GM18499 (cell line): ENCODE measurements at regions not wholly inside any gene's neighbourhood (a gene's known extent, or its start where the extent isn't known, plus 50 kb on each side); places are given as distances from the start of the nearest gene placed in this dataset.

ENCODE experiments used
- ATAC-seq: cut with Tn5 transposase; IDR thresholded peaks from one replicate; pipeline ENCODE4 v1.9.1; 2021; ENCODE audit warnings: moderate number of reproducible peaks; ENCODE audit not compliant: insufficient read depth, unreplicated experiment

DNA sequence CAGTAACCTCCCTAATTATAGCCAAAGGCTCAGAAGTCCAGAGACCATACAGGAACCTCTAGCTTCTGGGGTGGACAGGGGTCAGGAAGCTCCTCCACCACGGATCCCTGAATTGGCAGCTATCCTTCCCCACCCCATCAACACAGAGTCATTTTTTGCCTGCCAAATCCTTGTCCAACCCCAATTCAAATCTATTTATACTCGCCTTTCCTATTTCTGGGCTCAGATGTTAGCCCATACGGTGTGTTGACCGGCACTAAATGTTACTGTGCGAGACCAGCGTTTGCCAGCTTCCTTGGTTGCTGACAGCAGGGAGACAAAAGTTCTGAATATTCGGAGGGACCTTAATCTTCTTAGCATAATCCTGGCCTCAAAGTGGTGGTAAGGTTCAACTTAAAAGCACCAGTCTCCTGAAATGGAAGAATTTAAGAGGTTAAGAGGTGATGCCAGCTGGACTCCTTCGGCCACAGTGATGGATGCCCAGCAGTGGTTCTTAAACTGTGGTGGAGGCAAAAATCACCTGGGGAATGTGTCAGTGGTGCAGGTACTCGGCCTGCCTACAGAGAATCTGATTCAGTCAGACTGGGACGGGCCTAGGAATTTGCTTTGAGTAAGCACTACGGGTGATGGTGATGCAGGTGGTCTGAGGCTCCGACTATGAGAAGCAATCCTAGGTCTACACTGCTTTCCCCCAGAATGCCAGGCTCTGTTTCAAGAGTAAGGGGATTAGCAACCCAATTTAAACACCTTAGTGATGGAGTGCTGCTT, 204.8 kb upstream of the MEF2C start:
- ATAC-seq: no peak

DNA sequence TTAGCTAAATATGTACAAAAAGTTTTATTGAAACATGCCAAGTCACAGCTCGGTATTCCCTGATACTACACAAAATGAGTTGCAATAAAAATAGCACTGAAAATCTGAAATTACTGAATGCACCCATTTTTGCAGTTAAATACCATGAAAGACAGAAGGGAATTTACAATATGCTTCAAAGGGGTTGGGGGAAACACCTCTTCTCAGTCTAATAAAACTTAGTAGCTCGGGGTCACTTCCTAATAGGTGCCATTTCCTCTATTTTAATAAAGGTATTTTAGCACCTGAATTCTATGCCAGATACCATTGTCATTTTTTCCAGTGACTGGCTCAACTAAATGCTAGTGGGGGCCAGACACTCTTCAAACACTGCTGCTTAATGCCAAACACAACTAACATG, 204.1 kb upstream of the MEF2C start:
- ATAC-seq: no peak

DNA sequence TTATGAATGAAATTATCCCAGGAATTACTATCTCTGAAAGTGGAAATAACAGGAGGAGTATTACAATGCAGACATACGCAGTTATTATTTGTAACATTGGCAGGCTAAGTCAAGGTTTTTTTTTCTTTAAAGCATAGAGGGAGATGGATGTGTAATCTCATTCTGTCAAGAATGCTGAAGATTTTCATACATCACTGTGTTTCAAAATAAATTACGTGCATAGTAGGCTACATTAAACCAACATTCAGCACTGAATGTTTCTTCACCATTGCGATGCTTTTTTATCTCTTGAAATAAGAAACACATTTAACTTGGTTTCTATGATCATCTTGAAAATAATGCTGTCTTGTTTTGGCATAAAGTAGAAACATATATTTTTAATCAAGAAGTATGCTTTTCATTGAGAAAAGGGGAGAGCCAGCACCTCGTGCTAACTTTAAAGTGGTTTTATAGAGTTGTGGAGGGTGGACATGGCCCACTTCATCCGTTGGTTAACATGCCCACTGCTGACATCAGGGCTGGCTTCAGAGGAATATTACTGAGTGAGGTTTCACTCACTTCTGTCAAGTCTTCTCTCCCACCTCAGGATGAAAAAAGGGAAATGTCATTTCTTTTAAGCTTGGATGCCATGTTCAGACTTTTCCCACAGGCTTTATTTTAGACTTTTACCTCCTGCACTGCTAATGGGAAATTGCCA, 203.6 kb upstream of the MEF2C start:
- ATAC-seq: no peak

DNA sequence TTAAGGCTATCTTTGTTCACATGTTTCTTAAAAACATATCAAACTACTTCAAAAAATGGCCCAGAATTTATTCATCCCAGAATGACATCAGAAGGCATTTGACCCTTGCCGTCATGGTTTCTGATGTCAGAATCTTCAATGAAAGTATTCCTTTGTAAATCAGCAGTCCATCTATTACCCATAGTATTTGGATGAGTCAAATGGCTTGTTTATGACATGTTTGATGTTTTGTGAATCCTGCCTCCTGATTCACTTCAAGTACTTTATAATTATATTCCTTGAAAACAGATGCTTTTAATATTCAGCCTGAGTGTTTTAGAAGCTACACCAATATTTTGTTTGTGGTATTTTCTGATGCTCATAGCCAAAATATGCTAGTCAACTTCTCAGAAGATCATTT, 200.8 kb upstream of the MEF2C start:
- ATAC-seq: no peak

DNA sequence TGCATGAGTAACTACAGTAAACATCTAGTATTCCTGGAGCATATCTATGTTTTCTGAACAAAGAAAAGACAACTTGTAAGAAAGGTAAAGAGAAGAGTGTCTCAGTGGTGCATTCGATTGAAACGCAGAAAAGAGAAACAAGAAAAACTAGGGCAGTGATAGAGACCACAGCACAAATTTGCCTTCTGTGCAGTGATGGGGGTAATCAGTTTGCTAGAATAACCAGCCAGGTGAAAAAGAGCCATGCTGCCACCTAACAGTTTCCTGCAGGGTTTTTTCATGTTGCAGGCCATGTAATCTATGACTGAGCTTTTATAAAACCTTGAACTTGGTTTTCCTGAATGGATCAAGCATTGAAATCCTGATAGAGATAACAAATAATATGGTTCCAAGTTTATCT, 198.4 kb upstream of the MEF2C start:
- ATAC-seq: no peak

DNA sequence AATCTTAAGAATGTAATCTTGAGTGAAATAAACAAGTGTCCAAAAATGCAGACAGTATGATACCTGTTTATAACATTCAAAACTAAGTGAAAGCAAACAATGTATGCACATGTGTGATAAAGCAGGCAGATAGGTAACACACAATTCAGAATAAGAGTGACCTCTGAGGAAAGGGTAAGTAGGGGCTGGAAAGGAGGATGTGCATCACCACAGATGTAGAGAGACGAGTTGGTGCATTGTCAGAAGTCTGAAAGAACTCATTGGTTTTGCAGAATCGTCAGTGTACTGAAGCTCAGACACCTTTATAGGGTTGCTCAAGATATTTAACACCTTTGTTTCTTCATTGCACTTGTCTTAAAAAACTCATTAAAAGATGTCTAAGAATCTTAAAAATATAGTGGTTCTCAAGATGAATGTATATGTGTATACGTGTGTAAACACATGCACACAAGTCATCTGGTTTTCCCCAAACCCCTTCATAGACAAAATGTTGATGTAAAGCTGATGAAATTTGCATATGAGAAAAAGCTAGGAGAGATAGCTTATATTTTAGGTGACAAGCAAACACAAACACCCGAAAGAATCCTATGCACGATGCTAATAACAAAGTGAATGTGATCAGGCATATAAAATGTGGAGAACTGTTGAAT, 197.6 kb upstream of the MEF2C start:
- no peak for ATAC-seq

DNA sequence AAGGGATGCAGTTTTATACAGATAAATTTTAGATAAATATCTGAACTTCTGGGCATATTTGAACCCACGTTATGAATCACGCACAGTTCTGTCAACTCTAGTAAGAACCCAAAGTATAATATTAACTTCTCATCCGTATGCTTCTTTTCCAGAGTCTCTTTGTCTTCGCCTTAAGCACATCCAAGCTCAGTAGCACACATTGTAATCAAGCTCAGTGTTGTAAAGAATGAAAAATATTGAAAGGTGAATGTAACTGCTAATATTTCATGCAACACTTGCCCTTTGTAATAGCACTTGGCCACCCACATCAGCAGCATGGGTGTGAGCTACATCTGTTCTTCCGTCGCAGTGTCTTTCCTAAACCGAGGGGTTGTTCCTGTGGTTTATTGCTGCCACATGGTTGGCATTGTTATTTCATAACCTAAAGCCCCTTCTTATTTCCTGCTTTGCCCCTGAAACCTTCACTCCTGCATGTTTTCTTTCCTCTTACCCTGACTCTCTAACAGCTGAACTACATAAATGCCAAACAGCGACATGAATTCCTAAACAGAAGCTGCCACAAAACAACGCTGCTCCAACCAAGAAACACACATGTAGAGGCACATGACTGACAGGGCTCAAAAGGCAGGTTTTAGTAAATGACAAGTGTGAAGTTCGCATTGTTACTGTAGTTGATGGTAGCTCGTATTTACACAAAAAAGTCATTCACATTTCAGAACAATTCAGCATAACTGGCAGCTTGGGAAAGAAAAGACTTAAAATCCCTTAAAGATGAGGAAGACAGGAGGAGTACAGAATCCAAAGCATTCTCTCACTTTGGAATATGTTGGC, 190.1 kb upstream of the MEF2C start:
- no peak for ATAC-seq

DNA sequence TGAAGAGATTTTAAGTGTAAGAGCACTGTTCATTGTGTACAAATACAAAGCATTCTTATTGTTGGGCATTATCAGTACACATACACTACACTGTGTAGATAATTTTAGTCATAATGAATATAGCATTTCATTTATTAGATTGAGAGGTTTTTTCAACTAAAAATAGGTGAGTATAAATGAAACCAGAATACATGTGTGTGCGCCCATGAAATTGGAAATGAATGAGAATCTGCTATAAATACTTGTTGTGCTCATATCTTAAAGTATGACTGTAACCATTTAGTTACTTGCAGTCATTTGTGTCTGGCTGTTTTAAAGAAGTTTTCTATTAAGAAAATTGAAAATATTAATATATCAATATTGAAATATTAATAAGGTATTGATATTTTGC, 189.0 kb upstream of the MEF2C start:
- ATAC-seq: peak; percentile 39

DNA sequence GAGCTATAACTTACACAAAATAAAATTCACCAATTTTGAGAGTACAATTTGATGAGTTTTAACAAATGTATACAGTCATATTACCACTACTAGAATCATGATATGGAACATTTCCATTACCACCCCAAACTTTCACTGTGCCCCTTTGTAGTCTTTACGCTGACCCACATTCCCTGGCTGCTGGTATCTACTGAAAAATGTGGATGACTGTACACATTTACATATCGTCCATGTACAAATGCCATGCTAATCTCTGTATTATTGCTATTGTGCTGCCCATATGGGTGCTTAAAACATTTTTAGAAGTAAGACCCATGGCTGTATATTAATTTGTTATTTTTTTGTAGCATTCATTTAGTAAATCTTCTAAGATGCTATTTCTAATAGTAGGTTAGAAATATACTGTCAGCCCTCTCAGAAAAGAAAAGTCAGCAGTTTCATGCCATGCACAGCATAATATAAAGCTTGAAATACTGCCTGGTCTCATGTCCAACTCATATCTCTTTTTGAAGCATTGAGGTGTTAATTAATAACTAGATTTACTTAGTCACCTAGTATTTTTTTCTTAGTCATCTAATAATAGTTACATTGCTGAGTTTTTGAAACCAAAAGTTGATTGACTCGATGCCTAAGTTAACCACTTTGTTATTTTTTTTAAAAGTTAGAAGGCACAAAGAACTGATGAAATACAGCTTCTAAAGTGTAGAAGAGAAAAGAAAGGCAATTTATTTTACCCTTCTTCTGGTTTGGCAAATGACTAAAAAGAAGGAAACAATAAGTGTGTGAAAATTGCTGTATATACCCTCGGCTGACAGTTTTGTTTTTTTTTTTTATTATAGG, 188.3 kb upstream of the MEF2C start:
- ATAC-seq: peak; percentile 66

DNA sequence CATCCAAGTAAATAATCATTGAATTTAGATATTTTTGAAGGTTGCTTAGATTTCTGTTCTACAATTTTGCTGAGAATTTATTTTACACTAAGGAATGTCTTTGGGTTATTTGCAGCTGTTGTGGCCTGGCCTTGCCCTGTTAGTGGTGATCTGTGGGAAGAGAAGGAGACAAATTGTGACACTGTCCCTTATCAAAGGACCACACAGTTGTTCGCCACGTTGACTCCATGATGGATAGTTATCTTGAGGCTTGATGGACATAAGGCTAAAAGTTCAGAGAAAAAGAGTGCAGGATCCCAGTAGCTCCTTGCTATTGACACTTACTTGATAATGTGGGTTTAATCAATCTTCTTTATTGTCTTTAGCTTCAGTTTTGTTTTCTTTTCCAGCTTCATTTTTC, 186.6 kb upstream of the MEF2C start:
- no peak for ATAC-seq

DNA sequence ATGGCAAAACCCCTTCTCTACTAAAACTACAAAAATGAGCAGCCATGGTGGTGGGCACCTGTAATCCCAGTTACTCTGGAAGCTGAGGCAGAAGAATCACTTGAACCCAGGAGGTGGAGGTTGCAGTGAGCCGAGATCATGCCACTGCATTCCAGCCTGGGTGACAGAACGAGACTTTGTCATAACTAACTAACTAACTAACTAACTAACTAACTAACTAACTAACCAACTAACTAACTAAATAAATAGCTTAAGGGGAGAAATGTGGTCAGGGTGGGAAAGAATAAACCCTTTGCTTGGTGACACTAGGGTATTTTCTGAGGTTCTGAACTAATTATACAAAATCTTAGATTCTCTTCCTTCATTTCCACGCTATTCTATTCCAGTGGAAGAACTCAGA, 184.4 kb upstream of the MEF2C start:
- ATAC-seq: no peak

DNA sequence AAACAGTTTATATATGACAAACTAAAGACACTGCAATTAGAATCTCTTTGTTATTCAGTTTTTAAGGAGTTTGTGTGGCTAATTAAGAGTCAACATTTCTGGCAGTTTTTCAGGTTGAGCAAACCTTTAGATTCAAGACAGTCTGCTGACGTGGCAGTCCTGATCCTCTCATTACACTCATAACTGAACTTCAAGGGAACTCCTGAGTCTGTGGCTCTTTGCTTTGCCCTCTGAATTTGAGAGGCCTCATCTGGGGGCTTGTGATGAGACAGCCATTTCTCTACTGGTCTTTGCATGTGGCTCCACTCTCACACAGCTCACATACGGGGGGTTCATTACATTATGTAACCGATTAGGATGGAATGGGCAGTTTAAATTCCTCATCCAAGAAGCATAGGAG, 182.9 kb upstream of the MEF2C start:
- no peak for ATAC-seq

DNA sequence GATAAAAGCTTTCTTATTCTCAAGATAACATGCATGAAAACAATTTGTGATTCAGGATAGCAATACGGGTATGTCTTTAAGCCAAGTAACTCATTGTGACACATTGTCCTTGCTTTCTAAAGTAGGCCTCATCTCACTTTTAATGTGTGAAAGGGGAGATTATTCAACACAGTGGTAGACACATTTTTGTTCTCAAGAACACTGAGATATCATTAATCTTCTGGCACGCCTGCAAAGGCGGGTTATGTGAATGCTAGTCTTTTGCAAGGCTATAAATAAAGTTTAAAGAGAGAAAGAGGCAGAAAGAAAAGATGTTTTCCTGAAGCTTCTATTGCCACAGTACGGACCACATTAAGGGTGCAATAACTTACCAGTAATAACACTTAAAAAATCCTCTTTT, 181.8 kb upstream of the MEF2C start:
- no peak for ATAC-seq

DNA sequence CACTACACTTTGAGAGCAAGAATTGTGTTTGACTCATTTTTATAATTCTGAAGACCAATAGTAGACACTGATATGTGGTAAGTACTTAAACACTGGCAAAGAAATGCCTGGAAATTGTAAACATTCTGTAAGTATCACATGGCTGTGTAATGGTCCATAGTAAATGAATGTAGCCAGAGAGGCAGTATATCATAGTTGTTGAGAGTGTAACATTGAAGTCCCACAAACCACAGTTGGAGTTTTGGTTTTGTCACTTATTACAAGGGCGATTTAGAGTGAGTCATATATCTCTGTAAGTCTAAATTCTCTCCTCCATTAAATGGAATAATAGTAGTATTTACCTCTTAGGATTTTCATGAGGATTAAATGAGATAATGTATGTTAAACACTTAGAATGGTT, 181.1 kb upstream of the MEF2C start:
- ATAC-seq: peak; percentile 55

DNA sequence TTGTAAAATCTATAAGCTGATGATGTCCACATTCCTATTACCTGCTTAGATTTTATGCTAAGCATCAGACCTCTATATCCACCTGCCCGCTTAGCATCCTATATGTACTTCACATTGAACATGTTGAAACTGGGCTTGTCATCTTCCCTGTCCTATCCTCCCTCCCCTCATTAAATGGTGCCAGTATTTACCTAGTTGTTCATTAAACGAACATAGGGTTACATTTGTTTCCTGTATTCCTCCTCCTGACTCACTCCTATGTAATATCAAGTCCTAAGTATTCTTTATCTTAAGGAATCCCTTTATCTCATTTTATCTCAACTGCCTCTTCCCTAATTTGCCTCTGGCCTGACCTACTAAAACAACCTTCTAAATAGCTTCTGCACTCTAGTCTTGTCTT, 177.8 kb upstream of the MEF2C start:
- ATAC-seq: no peak

DNA sequence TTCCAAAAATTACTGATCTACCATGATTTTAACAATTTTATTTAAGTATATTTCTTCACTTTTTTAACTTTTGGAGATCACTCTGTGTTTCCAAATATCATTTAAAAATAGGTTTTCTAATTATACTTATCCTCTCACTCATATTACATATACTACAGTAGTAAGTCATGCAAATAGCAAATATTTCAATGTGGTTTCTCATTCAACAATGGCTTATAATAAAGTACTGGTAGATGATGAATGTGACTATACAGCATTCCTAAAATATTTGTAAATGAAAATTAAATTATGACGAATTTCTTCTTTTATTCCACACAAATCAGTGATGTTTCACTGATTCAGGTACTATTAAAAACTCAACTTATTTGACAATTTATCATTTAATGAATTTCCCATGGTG, 176.3 kb upstream of the MEF2C start:
- ATAC-seq: no peak

DNA sequence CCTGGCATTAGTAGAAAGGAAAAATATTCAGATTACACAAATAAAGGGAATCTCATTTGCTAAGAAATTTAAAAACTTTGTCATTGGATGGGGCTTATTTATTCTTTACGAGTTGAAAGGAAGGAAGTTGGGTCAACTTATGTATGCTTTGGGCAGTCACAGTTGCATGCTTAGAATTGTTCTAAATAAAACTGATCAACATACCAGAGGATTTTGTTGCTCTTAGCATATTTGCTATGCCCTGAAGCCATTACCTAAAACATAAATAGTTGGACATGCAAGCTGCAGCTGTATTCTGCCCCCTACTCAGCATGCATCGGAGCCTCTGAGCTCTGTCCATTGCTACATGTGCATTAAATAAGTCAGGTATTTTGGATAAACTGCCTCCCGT, 172.7 kb upstream of the MEF2C start:
- ATAC-seq: no peak

DNA sequence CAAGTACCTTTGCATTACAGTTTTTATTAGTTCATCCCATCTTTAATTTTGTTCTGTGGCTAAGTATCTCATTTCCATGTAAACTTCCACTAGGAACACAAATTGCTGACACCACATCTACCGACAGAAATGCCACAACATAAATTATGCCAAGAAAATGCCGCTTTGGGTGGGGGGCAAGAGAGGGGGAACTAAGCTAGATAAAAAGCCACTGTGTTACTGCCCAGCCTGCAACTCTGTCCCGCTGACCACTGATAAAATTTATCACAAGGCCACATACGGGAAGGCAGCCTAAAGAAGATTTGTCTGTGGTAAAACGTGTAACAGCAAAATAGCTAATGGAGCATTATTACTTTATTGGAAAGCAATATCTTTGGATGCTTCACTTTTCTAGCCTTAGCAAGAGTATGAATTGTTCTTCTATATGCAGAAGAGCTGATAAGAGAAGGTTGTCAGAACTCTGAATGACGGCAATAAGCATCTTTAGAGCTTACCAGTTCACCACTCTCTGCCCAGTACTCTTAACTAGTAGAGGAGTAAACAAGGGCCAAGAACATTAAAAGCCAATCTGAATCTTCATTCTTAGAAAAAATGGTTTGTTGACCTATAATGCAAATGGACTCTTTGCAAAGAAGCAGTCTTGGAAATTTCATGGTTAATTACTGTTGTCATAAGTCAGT, 172.2 kb upstream of the MEF2C start:
- ATAC-seq: no peak

DNA sequence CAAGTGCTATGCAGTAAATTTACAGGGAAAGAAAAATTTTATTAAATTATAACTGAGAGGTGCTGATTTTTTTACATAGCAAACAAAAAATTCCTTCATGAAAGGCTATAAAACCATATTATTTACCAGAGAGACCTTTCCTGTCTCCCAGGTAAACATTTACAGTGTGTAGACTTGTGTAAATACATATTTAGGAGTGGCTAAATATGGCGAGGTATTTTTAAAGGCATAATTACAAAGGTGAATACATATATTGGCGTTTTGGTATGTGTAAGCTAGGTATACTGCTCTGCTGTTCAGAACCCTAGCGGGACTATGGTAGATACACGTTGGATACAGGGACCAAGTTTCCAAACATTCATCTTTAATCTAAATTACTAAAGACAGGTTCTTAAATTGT, 170.6 kb upstream of the MEF2C start:
- no peak for ATAC-seq
